H9 (cell line): ENCODE measurements at regions not wholly inside any gene's neighbourhood (a gene's known extent, or its start where the extent isn't known, plus 50 kb on each side); places are given as distances from the start of the nearest gene placed in this dataset.

ENCODE experiments used
- DNase-seq: peaks from one replicate; pipeline ENCODE4 v3.0.0-alpha.2; 2017
- H2AFZ ChIP-seq: one replicate; pipeline ENCODE4 v1.6.1; 2013; ENCODE audit warnings: mild to moderate bottlenecking, low read length, control low read depth, moderate library complexity
- H2AK5ac ChIP-seq: 2 replicates; pipeline ENCODE4 v1.6.1; 2013; ENCODE audit warnings: low read length, control low read depth, mixed read lengths; ENCODE audit not compliant: insufficient read length
- H2BK120ac ChIP-seq: one replicate; pipeline ENCODE4 v1.6.1; 2013; ENCODE audit warnings: low read depth, mild to moderate bottlenecking, low read length, control low read depth, inconsistent platforms; ENCODE audit not compliant: poor library complexity, severe bottlenecking
- H2BK12ac ChIP-seq: 2 replicates; pipeline ENCODE4 v1.6.1; 2013; ENCODE audit warnings: low read length, control low read depth, mixed read lengths, low read depth; ENCODE audit not compliant: insufficient read length
- H2BK15ac ChIP-seq: 2 replicates; pipeline ENCODE4 v1.6.1; 2013; ENCODE audit warnings: low read depth, low read length, control low read depth
- H2BK20ac ChIP-seq: one replicate; pipeline ENCODE4 v1.6.1; 2013; ENCODE audit warnings: low read depth, mild to moderate bottlenecking, low read length, control low read depth, inconsistent platforms; ENCODE audit not compliant: poor library complexity, severe bottlenecking
- H2BK5ac ChIP-seq: 2 replicates; pipeline ENCODE4 v1.6.1; 2013; ENCODE audit warnings: low read length, control low read depth, mixed read lengths; ENCODE audit not compliant: insufficient read length
- H3K14ac ChIP-seq: 2 replicates; pipeline ENCODE4 v1.6.1; 2013; ENCODE audit warnings: low read length, control low read depth; ENCODE audit not compliant: insufficient read depth
- H3K18ac ChIP-seq: 2 replicates; pipeline ENCODE4 v1.6.1; 2013; ENCODE audit warnings: low read depth, mild to moderate bottlenecking, mixed read lengths, low read length, control low read depth; ENCODE audit not compliant: insufficient read length
- H3K23ac ChIP-seq: 2 replicates; pipeline ENCODE4 v1.6.1; 2013; ENCODE audit warnings: low read length, control low read depth, mixed read lengths, low read depth; ENCODE audit not compliant: insufficient read length
- H3K23me2 ChIP-seq: 2 replicates; pipeline ENCODE4 v1.6.1; 2013; ENCODE audit warnings: low read depth, mild to moderate bottlenecking, mixed read lengths, low read length, control low read depth; ENCODE audit not compliant: insufficient read length, poor library complexity, severe bottlenecking
- H3K27ac ChIP-seq: 2 replicates; pipeline ENCODE4 v1.5.1; 2013; ENCODE audit warnings: low read length, control low read depth, mixed read lengths, low read depth; ENCODE audit not compliant: insufficient read length
- H3K27me3 ChIP-seq: 2 replicates; pipeline ENCODE4 v1.6.1; 2013; ENCODE audit warnings: low read length, control low read depth, inconsistent platforms; ENCODE audit not compliant: insufficient read depth
- H3K4ac ChIP-seq: 2 replicates; pipeline ENCODE4 v1.6.1; 2013; ENCODE audit warnings: low read depth, mild to moderate bottlenecking, control low read depth, inconsistent platforms, low read length, moderate library complexity
- H3K4me1 ChIP-seq: 2 replicates; pipeline ENCODE4 v1.6.1; 2013; ENCODE audit warnings: low read length, control low read depth, inconsistent platforms; ENCODE audit not compliant: insufficient read depth
- H3K4me2 ChIP-seq: 2 replicates; pipeline ENCODE4 v1.6.1; 2013; ENCODE audit warnings: low read length, control low read depth, mixed read lengths; ENCODE audit not compliant: insufficient read length, insufficient read depth
- H3K56ac ChIP-seq: 2 replicates; pipeline ENCODE4 v1.6.1; 2013; ENCODE audit warnings: low read depth, mild to moderate bottlenecking, mixed read lengths, low read length, control low read depth; ENCODE audit not compliant: insufficient read length
- H3K79me1 ChIP-seq: 2 replicates; pipeline ENCODE4 v1.6.1; 2013; ENCODE audit warnings: low read depth, mild to moderate bottlenecking, moderate library complexity, low read length, control low read depth, inconsistent platforms; ENCODE audit not compliant: insufficient read depth, poor library complexity, severe bottlenecking
- H3K79me2 ChIP-seq: 2 replicates; pipeline ENCODE4 v1.6.1; 2013; ENCODE audit warnings: low read length, control low read depth, inconsistent platforms; ENCODE audit not compliant: insufficient read depth
- H3K9ac ChIP-seq: 2 replicates; pipeline ENCODE4 v1.6.1; 2013; ENCODE audit warnings: low read length, control low read depth, mixed read lengths; ENCODE audit not compliant: insufficient read length; ENCODE audit errors: extremely low read depth
- H3K9me3 ChIP-seq: one replicate; pipeline ENCODE4 v1.6.1; 2013; ENCODE audit warnings: low read depth, low read length, inconsistent platforms; ENCODE audit not compliant: control insufficient read depth
- H3T11ph ChIP-seq: one replicate; pipeline ENCODE4 v1.6.1; 2013; ENCODE audit warnings: mild to moderate bottlenecking, low read length, control low read depth, inconsistent platforms
- H4K20me1 ChIP-seq: one replicate; pipeline ENCODE4 v1.6.1; 2013; ENCODE audit not compliant: control insufficient read depth, insufficient read length, insufficient read depth
- H4K5ac ChIP-seq: 2 replicates; pipeline ENCODE4 v1.6.1; 2013; ENCODE audit warnings: low read depth, mild to moderate bottlenecking, mixed read lengths, low read length, control low read depth; ENCODE audit not compliant: insufficient read length
- H4K8ac ChIP-seq: replicated peaks from 2 replicates; pipeline ENCODE4 v1.6.1; 2013; ENCODE audit warnings: low read length, control low read depth, mixed read lengths, low read depth; ENCODE audit not compliant: insufficient read length
- H4K91ac ChIP-seq: 2 replicates; pipeline ENCODE4 v1.6.1; 2013; ENCODE audit warnings: low read depth, mild to moderate bottlenecking, moderate library complexity, mixed read lengths, low read length, control low read depth; ENCODE audit not compliant: insufficient read length
- H3K27ac Mint-ChIP-seq, 3 experiments: 2 replicates in 2 of 3; 3 replicates in 1 of 3; pipeline ENCODE4 v1.8.0; 2020 to 2021; ENCODE audit warnings: mixed read lengths in 3 of 3, mild to moderate bottlenecking in 1 of 3, moderate library complexity in 1 of 3
- H3K27me3 Mint-ChIP-seq: 2 replicates; pipeline ENCODE4 v1.8.0; 2021; ENCODE audit warnings: low read depth, mild to moderate bottlenecking, moderate library complexity, mixed read lengths
- H3K36me3 Mint-ChIP-seq, 3 experiments: 2 replicates in 2 of 3; 3 replicates in 1 of 3; pipeline ENCODE4 v1.8.0; 2020 to 2021; ENCODE audit warnings: low read depth in 3 of 3, mixed read lengths in 3 of 3; ENCODE audit not compliant: insufficient read depth in 1 of 3
- H3K4me1 Mint-ChIP-seq, 2 experiments: 2 replicates each; pipeline ENCODE4 v1.8.0; 2020; ENCODE audit warnings: mixed read lengths in 2 of 2
- H3K4me3 Mint-ChIP-seq, 2 experiments: 2 replicates in 1 of 2; 3 replicates in 1 of 2; pipeline ENCODE4 v1.8.0; 2020 to 2021; ENCODE audit warnings: mild to moderate bottlenecking in 2 of 2, mixed read lengths in 2 of 2, moderate library complexity in 1 of 2
- H3K9me3 Mint-ChIP-seq, 2 experiments: 2 replicates in 1 of 2; 3 replicates in 1 of 2; pipeline ENCODE4 v1.8.0; 2020; ENCODE audit warnings: mild to moderate bottlenecking in 2 of 2, mixed read lengths in 2 of 2, moderate library complexity in 1 of 2
- CTCF ChIP-seq: fragments of 200-600 bp; sonication (generic); conservative IDR thresholded peaks from 3 replicates; pipeline ENCODE4 v1.8.0; 2021; ENCODE audit warnings: antibody characterized with exemption, mild to moderate bottlenecking
- WGBS: extraction: QIAGEN DNeasy Blood & Tissue Kit; methylation state at CpG from one replicate; pipeline ENCODE4 v1.1.7; 2013; ENCODE audit warnings: missing lambda C conversion rate, low lambda C conversion rate, mixed read lengths; ENCODE audit not compliant: insufficient read length; ENCODE audit errors: extremely low coverage; 5-methylcytosine and 5-hydroxymethylcytosine counted together

- Histone ChIP-seq H3K27me3 (no peaks in the 10 kb centered on the region), H4K8ac (no peak overlapping the region), H3K18ac (no peak overlapping the region), H3K79me2 (no peaks in the 10 kb centered on the region), H3K23me2 (no peaks in the 10 kb centered on the region), H2BK5ac (no peak overlapping the region), H2BK12ac (no peak overlapping the region), H3K27ac (no peak overlapping the region), H3K14ac (no peak overlapping the region), H4K91ac (no peak overlapping the region), H3K23ac (no peak overlapping the region), H3K4ac (no peak overlapping the region), H2BK20ac (no peak overlapping the region), H2BK15ac (no peak overlapping the region), H3K9ac (no peak overlapping the region), H2BK120ac (no peak overlapping the region), H2AFZ (no peak overlapping the region), H3K9me3 (no peaks in the 10 kb centered on the region), H4K5ac (no peak overlapping the region), H3K4me2 (no peak overlapping the region), H2AK5ac (no peak overlapping the region), H4K20me1 (no peaks in the 10 kb centered on the region), H3K4me1 (no peaks in the 10 kb centered on the region), H3K56ac (no peak overlapping the region), H3K79me1 (no peaks in the 10 kb centered on the region), H3T11ph (no peak overlapping the region)
- Mint-ChIP-seq H3K4me1 (peaks cover 0 to 10% of the 10 kb centered on the region in 2 experiments; a peak in 2 of 4 replicates), H3K36me3 (peaks cover 0 to 3% (median 2%) of the 10 kb centered on the region in 3 experiments; a peak in 2 of 7 replicates), H3K27me3 (no peaks in the 10 kb centered on the region), H3K27ac (peak overlapping the region in 1 of 3 experiments; percentile 62; a peak in 1 of 7 replicates), H3K4me3 (no peak overlapping the region), H3K9me3 (no peaks in the 10 kb centered on the region)
- WGBS, result no CpG with 5 or more reads among the region's 7 CpGs
- no peak for TF ChIP-seq CTCF
- no peak for DNase-seq
Observed at GRCh38 chr13:83995930-83996329, 113.7 kb upstream of the SLITRK1 start.
